IMR-90 (cell line): ENCODE measurements at regions not wholly inside any gene's neighbourhood (a gene's known extent, or its start where the extent isn't known, plus 50 kb on each side); places are given as distances from the start of the nearest gene placed in this dataset.

Experiments
- ATAC-seq: fragments of 200-7000 bp; cut with Tn5 transposase; 2 replicates; pipeline ENCODE4 v1.9.1; 2020; ENCODE audit warnings: low read depth, mild to moderate bottlenecking, moderate library complexity
- BruUV-seq: library from RNA; stranded (reverse); fragments of 400-500 nt; replicated peaks from 2 replicates; lab custom pipeline; 2021; lab: Mats Ljungman, UMichigan
- CTCF ChIA-PET: fragments of 300-600 bp; formaldehyde crosslinking; extraction: SDS; loops from one replicate; lab custom pipeline; 2021; ENCODE audit warnings: antibody characterized with exemption; lab: Yijun Ruan, JAX
- POLR2A ChIA-PET: fragments of 300-600 bp; sonication (Branson Sonifier 250); formaldehyde crosslinking; loops from one replicate; lab custom pipeline; 2022; ENCODE audit warnings: antibody characterized with exemption; ENCODE audit not compliant: unreplicated experiment; lab: Charles Lee
- DNase-seq: peaks from one replicate; pipeline ENCODE4 v3.0.0; 2013
- H2AFZ ChIP-seq: replicated peaks from 2 replicates; pipeline ENCODE3; 2013; ENCODE audit warnings: low read length, mild to moderate bottlenecking; ENCODE audit not compliant: poor library complexity
- H2AK5ac ChIP-seq: 2 replicates; pipeline ENCODE4 v1.6.1; 2013; ENCODE audit warnings: low read depth, low read length, inconsistent platforms
- H2AK9ac ChIP-seq: replicated peaks from 2 replicates; pipeline ENCODE3; 2013; ENCODE audit warnings: mild to moderate bottlenecking, low read depth, low read length, moderate library complexity; ENCODE audit not compliant: poor library complexity
- H2BK120ac ChIP-seq: 2 replicates; pipeline ENCODE4 v1.6.1; 2013; ENCODE audit warnings: low read depth, low read length, inconsistent platforms
- H2BK15ac ChIP-seq: 3 replicates; pipeline ENCODE4 v1.6.1; 2013; ENCODE audit warnings: low read depth, low read length, inconsistent platforms
- H2BK20ac ChIP-seq: 2 replicates; pipeline ENCODE4 v1.6.1; 2013; ENCODE audit warnings: low read depth, mild to moderate bottlenecking, inconsistent platforms, low read length, moderate library complexity
- H2BK5ac ChIP-seq: 2 replicates; pipeline ENCODE4 v1.6.1; 2013; ENCODE audit warnings: mild to moderate bottlenecking, low read depth, low read length, inconsistent platforms; ENCODE audit not compliant: poor library complexity, severe bottlenecking
- H3K14ac ChIP-seq: replicated peaks from 2 replicates; pipeline ENCODE4 v1.6.1; 2013; ENCODE audit warnings: low read depth, low read length, inconsistent platforms
- H3K18ac ChIP-seq: 2 replicates; pipeline ENCODE4 v1.6.1; 2013; ENCODE audit warnings: low read depth, low read length, control low read depth
- H3K23ac ChIP-seq: 2 replicates; pipeline ENCODE4 v1.6.1; 2013; ENCODE audit warnings: low read depth, low read length, inconsistent platforms
- H3K27ac ChIP-seq: 2 replicates; pipeline ENCODE4 v1.5.1; 2013; ENCODE audit warnings: mild to moderate bottlenecking, control low read depth, low read length; ENCODE audit not compliant: insufficient read depth
- H3K27me3 ChIP-seq: 2 replicates; pipeline ENCODE4 v1.6.1; 2013; ENCODE audit warnings: low read length; ENCODE audit not compliant: control insufficient read depth, insufficient read depth
- H3K36me3 ChIP-seq: 2 replicates; pipeline ENCODE4 v1.6.1; 2013; ENCODE audit warnings: low read length, mixed read lengths; ENCODE audit not compliant: control insufficient read depth, insufficient read depth
- H3K4ac ChIP-seq: 2 replicates; pipeline ENCODE4 v1.6.1; 2013; ENCODE audit warnings: low read depth, low read length, inconsistent platforms
- H3K4me1 ChIP-seq: 2 replicates; pipeline ENCODE4 v1.6.1; 2013; ENCODE audit warnings: low read length, mixed read lengths; ENCODE audit not compliant: control insufficient read depth, insufficient read depth
- H3K4me2 ChIP-seq: 2 replicates; pipeline ENCODE4 v1.6.1; 2013; ENCODE audit warnings: low read depth, mild to moderate bottlenecking, control low read depth, low read length, moderate library complexity
- H3K4me3 ChIP-seq: 2 replicates; pipeline ENCODE4 v1.5.1; 2013; ENCODE audit warnings: low read depth, mild to moderate bottlenecking, control low read depth, low read length, moderate library complexity; ENCODE audit not compliant: insufficient read depth
- H3K56ac ChIP-seq: 2 replicates; pipeline ENCODE4 v1.6.1; 2013; ENCODE audit warnings: low read length, inconsistent platforms; ENCODE audit not compliant: insufficient read depth; ENCODE audit errors: extremely low read depth
- H3K79me1 ChIP-seq, 2 experiments: 2 replicates each; pipeline ENCODE4 v1.6.1; 2013; ENCODE audit warnings: low read length in 2 of 2, inconsistent platforms in 1 of 2, low read depth in 1 of 2
- H3K9ac ChIP-seq: 2 replicates; pipeline ENCODE4 v1.6.1; 2013; ENCODE audit warnings: low read depth, low read length, control low read depth
- H3K9me1 ChIP-seq: 2 replicates; pipeline ENCODE4 v1.6.1; 2013; ENCODE audit warnings: low read length, inconsistent platforms; ENCODE audit not compliant: insufficient read depth
- H3K9me3 ChIP-seq: 2 replicates; pipeline ENCODE4 v1.6.1; 2013; ENCODE audit warnings: low read length; ENCODE audit not compliant: control insufficient read depth, insufficient read depth
- H4K20me1 ChIP-seq: 2 replicates; pipeline ENCODE4 v1.6.1; 2013; ENCODE audit warnings: low read length, inconsistent platforms; ENCODE audit not compliant: insufficient read depth
- H4K5ac ChIP-seq: 2 replicates; pipeline ENCODE4 v1.6.1; 2013; ENCODE audit warnings: mild to moderate bottlenecking, low read depth, low read length, control low read depth
- H4K8ac ChIP-seq, 2 experiments: 2 replicates each; pipeline ENCODE4 v1.6.1; 2013; ENCODE audit warnings: low read depth in 2 of 2, low read length in 2 of 2, control low read depth in 1 of 2, inconsistent platforms in 1 of 2
- H4K91ac ChIP-seq: 2 replicates; pipeline ENCODE4 v1.6.1; 2013; ENCODE audit warnings: low read depth, low read length, inconsistent platforms; ENCODE audit not compliant: insufficient read depth
- BHLHE40 ChIP-seq: fragments of 150-350 bp; IDR thresholded peaks from 2 replicates; pipeline ENCODE4 v1.6.1; 2016; ENCODE audit warnings: mild to moderate bottlenecking, low read depth, low read length
- CEBPB ChIP-seq: IDR thresholded peaks from 2 replicates; pipeline ENCODE4 v1.6.1; 2012; ENCODE audit warnings: low read depth, low read length, improper control_type of control experiment
- RAD21 ChIP-seq: IDR thresholded peaks from 2 replicates; pipeline ENCODE4 v1.6.1; 2012; ENCODE audit warnings: low read length, improper control_type of control experiment
- SMC3 ChIP-seq: fragments of 150-350 bp; IDR thresholded peaks from 2 replicates; pipeline ENCODE4 v1.6.1; 2016; ENCODE audit warnings: low read depth, mild to moderate bottlenecking, antibody characterized with exemption, low read length, moderate library complexity
- WGBS, 2 experiments: methylation state at CpG; one replicate each; pipeline versions ENCODE4 v1.1.5 to v1.1.7; 2013; ENCODE audit warnings: missing lambda C conversion rate in 2 of 2; ENCODE audit not compliant: insufficient read length in 1 of 2; ENCODE audit errors: extremely low coverage in 2 of 2; 5-methylcytosine and 5-hydroxymethylcytosine counted together
- dilution Hi-C: fragments of 300-500 bp; cut with HindIII; formaldehyde crosslinking; loops from one replicate; pipeline ENCODE4 v1.14.3; 2018; ENCODE audit warnings: low sequenced_read_pairs; ENCODE audit not compliant: unreplicated experiment
- in situ Hi-C: fragments of 300-500 bp; cut with MboI; formaldehyde crosslinking; loops from 3 replicates; pipeline ENCODE4 v1.14.3; 2019; ENCODE audit warnings: low sequenced_read_pairs, inconsistent platforms, mixed read lengths
- intact Hi-C: fragments of 100-400 bp; cut with micrococcal nuclease; formaldehyde crosslinking; loops from 2 replicates; pipeline ENCODE4 v1.10.0; 2022

DNA sequence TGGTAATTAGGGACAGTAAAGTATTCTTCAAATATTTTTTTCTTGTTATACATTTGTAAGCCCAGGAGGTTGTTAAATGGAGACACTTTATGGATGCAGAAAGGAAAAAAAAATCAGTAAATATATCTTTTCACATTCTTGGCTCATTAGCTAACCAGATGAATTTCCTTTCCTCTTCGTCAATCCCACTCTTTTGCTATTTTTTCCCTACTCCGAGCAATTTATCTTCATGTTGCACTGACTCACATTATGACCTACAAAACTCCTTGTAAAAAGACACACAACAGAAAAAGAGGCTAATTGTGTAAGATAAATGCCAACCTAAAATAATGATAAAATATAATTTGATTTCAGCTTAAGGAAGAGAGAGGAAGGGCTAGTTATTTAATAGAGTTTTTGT lies 472.9 kb upstream of the ZNF337 start:
- no peak overlapping the region for H2BK5ac ChIP-seq
- intact Hi-C loops = no loop called here
- H4K20me1 ChIP-seq = no peaks in the 10 kb centered on the region
- ChIA-PET CTCF (no interaction called here), POLR2A (no interaction called here)
- H2AK5ac ChIP-seq = no peak overlapping the region
- TF ChIP-seq CEBPB (no peak), SMC3 (no peak), RAD21 (no peak), BHLHE40 (no peak)
- ATAC-seq (no peak), DNase-seq (peak; percentile 50)
- no peak overlapping the region for H3K4ac ChIP-seq
- no peak overlapping the region for H4K5ac ChIP-seq
- H3K79me1 ChIP-seq = no peaks in the 10 kb centered on the region
- H3K56ac ChIP-seq = no peak overlapping the region
- WGBS, 2 experiments = no CpG with 5 or more reads among the region's 2 CpGs
- BruUV-seq = no TSS peak
- no peak overlapping the region for H3K4me2 ChIP-seq
- in situ Hi-C loops = no loop called here
- no peak overlapping the region for H4K91ac ChIP-seq
- H2AFZ ChIP-seq = no peak overlapping the region
- H3K4me3 ChIP-seq = no peak overlapping the region
- H3K36me3 ChIP-seq = no peaks in the 10 kb centered on the region
- no peak overlapping the region for H3K23ac ChIP-seq
- dilution Hi-C loops = no loop called here
- no peak overlapping the region for H2BK15ac ChIP-seq
- H2BK20ac ChIP-seq = no peak overlapping the region
- H3K9ac ChIP-seq = no peak overlapping the region
- no peak overlapping the region for H3K27ac ChIP-seq
- no peak overlapping the region for H4K8ac ChIP-seq
- no peaks in the 10 kb centered on the region for H3K27me3 ChIP-seq
- H2AK9ac ChIP-seq = no peak overlapping the region
- no peaks in the 10 kb centered on the region for H3K9me3 ChIP-seq
- H3K9me1 ChIP-seq = no peaks in the 10 kb centered on the region
- no peak overlapping the region for H2BK120ac ChIP-seq
- no peaks in the 10 kb centered on the region for H3K4me1 ChIP-seq
- no peak overlapping the region for H3K14ac ChIP-seq
- no peak overlapping the region for H3K18ac ChIP-seq
